ENCODE measurements at regions not wholly inside any gene's neighbourhood (a gene's known extent, or its start where the extent isn't known, plus 50 kb on each side); places are given as distances from the start of the nearest gene placed in this dataset.

DNA sequence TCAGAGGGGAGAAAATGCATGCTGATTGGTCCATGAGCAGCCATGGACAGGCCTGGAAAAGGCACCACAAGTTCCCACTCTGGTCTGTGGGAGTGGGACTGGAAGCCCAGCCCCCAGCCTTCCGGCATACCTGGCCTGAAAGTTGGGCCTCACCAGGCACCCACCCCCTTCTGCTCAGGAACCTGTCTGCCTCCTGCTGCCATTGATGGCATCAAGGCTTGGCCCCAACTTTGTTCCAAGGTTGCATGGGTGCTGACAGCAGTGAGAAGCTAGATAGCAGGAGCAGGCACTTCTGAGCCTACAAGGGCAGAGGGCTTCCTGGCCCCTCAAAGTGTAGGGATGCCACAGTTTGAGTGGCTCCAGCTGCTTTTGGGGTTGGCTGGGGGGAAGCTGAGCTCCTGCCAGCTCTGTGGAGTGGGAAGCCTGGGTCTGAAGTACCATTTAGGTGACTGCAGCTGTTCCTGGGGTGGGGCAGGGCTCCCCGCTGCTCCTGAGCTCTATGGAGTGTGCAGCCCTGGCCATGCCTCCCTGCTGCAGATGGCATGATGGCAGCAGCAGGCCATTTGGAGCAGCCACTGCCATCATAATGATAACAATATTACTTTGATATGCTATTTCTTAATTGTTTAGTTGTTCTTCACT is 1054.1 kb upstream of the GBE1 start:
- TF ChIP-seq EZH2 (IDR thresholded peaks at IDR 0.05; ENCODE audit: insufficient read depth, poor library complexity, severe bottlenecking) (no peak), EZH2phosphoT487 (IDR thresholded peaks at IDR 0.05; ENCODE audit: insufficient read depth, low read depth) (no peak)
